ENCODE measurements at regions not wholly inside any gene's neighbourhood (a gene's known extent, or its start where the extent isn't known, plus 50 kb on each side); places are given as distances from the start of the nearest gene placed in this dataset.
"Not testable (repeated sequence)": the region's sequence is repeated elsewhere in the genome, so short reads cannot be mapped to it uniquely, and the experiment has no call there.

DNA sequence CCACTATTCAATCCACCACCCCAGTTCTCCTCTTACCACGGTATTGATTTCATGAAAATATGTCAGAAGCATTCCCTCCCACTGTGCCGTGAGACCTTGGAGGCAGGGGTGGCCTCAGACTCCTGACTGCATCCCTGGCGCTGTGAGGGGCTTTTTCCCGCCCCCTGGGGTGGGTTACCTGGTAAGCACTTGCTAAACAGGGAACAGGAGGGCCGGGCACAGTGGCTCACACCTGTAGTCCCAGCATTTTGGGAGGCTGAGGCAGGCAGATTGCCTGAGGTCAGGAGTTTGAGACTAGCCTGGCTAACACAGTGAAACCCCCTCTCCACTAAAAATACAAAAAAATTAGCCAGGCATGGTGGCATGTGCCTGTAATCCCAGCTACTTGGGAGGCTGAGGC, 80.5 kb downstream of the CPZ start:
- TF ChIP-seq, protein P1, sequence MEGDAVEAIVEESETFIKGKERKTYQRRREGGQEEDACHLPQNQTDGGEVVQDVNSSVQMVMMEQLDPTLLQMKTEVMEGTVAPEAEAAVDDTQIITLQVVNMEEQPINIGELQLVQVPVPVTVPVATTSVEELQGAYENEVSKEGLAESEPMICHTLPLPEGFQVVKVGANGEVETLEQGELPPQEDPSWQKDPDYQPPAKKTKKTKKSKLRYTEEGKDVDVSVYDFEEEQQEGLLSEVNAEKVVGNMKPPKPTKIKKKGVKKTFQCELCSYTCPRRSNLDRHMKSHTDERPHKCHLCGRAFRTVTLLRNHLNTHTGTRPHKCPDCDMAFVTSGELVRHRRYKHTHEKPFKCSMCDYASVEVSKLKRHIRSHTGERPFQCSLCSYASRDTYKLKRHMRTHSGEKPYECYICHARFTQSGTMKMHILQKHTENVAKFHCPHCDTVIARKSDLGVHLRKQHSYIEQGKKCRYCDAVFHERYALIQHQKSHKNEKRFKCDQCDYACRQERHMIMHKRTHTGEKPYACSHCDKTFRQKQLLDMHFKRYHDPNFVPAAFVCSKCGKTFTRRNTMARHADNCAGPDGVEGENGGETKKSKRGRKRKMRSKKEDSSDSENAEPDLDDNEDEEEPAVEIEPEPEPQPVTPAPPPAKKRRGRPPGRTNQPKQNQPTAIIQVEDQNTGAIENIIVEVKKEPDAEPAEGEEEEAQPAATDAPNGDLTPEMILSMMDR (IDR thresholded peaks at IDR 0.05; ENCODE audit: poor library complexity) = not testable (repeated sequence)
- not testable (repeated sequence) for TF ChIP-seq EZH2phosphoT487 (IDR thresholded peaks at IDR 0.05; ENCODE audit: low read depth, severe bottlenecking, unreplicated experiment)
